ENCODE measurements at regions not wholly inside any gene's neighbourhood (a gene's known extent, or its start where the extent isn't known, plus 50 kb on each side); places are given as distances from the start of the nearest gene placed in this dataset.

- TF ChIP-seq, protein P1, sequence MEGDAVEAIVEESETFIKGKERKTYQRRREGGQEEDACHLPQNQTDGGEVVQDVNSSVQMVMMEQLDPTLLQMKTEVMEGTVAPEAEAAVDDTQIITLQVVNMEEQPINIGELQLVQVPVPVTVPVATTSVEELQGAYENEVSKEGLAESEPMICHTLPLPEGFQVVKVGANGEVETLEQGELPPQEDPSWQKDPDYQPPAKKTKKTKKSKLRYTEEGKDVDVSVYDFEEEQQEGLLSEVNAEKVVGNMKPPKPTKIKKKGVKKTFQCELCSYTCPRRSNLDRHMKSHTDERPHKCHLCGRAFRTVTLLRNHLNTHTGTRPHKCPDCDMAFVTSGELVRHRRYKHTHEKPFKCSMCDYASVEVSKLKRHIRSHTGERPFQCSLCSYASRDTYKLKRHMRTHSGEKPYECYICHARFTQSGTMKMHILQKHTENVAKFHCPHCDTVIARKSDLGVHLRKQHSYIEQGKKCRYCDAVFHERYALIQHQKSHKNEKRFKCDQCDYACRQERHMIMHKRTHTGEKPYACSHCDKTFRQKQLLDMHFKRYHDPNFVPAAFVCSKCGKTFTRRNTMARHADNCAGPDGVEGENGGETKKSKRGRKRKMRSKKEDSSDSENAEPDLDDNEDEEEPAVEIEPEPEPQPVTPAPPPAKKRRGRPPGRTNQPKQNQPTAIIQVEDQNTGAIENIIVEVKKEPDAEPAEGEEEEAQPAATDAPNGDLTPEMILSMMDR (IDR thresholded peaks at IDR 0.05; ENCODE audit: control insufficient read depth, insufficient read depth, low read depth, low read length, missing control alignments): no peak
- no peak overlapping the region for H3K4me3 ChIP-seq (ENCODE audit: control insufficient read depth, low read depth, low read length)
- no peak for DNase-seq (ENCODE audit: low read depth)
These were observed 669.2 kb downstream of the NR2F1-AS1 start for GRCh38 chr5:92911851-92912250.

- TF ChIP-seq, protein P1 (IDR thresholded peaks at IDR 0.05; ENCODE audit: control insufficient read depth, insufficient read depth, low read depth, low read length, missing control alignments): no peak
- no peak for DNase-seq (ENCODE audit: low read depth)
- H3K4me3 ChIP-seq (ENCODE audit: control insufficient read depth, low read depth, low read length): no peak overlapping the region
These were observed 669.7 kb downstream of the NR2F1-AS1 start for GRCh38 chr5:92911293-92911692.

GRCh38 chr5:92909602-92909962 lies 671.4 kb downstream of the NR2F1-AS1 start:
- no peak overlapping the region for H3K4me3 ChIP-seq (ENCODE audit: control insufficient read depth, low read depth, low read length)
- TF ChIP-seq, protein P1 (IDR thresholded peaks at IDR 0.05; ENCODE audit: control insufficient read depth, insufficient read depth, low read depth, low read length, missing control alignments): peak; percentile 37
- DNase-seq (ENCODE audit: low read depth): no peak

DNA sequence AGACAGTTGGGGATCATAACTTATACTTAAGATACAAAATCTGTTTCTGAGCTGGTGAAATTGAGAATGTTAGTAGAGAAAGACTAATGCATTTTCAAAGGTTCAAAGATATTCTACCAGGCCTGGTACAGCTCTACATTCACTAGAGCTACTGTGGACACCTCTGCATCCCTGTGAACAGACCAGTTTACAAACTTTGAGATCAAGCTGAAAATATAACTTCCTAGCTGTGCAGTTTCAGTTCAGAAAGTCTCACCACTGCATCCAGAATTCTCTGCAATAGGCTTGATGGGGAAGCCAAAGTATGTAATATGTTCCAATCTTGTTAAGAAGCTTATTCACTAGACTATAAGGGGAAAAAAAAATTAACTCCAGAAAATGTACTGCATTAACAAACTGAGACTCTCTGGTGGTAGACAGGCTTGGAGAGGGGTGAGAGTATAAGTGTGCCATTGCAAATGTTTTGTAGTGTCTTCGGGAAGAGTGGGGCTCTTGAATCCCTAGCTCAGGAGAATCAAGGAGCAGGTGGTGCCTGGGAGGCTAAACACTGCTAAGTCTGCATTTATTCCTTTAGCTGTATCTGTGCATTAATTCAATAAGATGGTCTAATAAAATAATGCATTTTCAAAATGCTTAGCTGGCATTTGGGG lies 671.9 kb downstream of the NR2F1-AS1 start:
- TF ChIP-seq, protein P1 (IDR thresholded peaks at IDR 0.05; ENCODE audit: control insufficient read depth, insufficient read depth, low read depth, low read length, missing control alignments): no peak
- no peak for DNase-seq (ENCODE audit: low read depth)
- no peak overlapping the region for H3K4me3 ChIP-seq (ENCODE audit: control insufficient read depth, low read depth, low read length)

DNA sequence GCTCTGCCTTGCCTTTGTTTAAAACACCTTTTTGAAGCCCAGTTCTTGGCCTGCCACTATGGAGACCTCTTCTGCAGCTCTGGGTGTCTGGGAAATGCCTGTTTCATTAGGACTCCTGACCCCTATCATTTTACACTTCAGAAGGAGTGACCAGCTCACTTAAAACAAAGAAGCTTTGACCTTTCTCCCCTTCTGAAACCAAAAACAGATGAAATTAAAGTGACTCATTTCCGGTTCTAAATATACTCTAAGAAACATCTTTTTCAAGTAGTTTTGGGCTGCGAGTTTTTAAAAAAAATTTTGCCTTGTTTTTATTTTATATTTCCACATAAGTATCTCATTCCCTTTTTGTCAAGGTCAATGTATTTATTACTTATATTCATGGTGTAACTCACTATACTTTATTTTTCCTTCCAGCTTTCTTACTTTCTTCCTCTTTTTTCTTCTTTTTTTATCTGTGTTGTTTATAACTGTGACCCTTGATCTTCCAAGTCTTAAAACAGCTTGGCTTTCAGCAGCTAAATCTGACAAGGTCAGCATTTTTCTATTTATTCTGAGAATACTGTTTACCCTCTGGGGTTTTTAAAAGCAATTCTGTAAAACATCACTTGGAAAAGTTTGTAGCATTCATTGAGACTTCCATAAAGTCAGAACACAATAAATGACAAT lies 672.9 kb downstream of the NR2F1-AS1 start:
- H3K4me3 ChIP-seq (ENCODE audit: control insufficient read depth, low read depth, low read length): no peak overlapping the region
- peak; percentile 34 for DNase-seq (ENCODE audit: low read depth)
- TF ChIP-seq, protein P1 (IDR thresholded peaks at IDR 0.05; ENCODE audit: control insufficient read depth, insufficient read depth, low read depth, low read length, missing control alignments): no peak

DNA sequence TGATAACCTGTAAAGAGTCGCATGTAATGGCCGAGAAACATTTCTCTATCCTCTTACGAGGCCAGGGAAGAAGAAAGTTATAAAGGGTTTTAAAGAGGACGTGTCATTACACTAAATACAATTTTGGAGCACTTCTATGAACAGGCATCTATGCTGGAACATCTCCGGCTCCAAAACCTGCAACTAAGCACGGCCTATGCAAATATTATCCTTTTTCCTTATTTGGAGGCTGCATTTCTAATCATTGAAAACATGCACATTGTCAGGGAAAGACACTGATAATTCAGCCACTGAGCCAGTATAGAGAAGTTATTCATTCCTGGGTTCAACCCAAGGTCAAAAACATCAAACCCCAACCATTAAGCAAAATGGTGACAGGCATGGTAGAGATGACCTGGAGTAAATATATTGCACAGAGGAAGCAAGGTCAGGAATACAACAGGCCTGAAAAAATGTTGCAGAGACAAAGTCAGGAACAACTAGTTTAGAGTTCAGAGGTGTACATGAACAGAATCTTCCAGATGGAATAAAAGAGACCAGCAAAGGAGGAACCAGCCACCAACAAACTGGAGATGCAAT lies 674.1 kb downstream of the NR2F1-AS1 start:
- TF ChIP-seq, protein P1 (IDR thresholded peaks at IDR 0.05; ENCODE audit: control insufficient read depth, insufficient read depth, low read depth, low read length, missing control alignments): no peak
- DNase-seq (ENCODE audit: low read depth): no peak
- H3K4me3 ChIP-seq (ENCODE audit: control insufficient read depth, low read depth, low read length): no peak overlapping the region

Data from AG09309 (cell line).